Osteocyte (in vitro differentiated cells): ENCODE measurements at regions not wholly inside any gene's neighbourhood (a gene's known extent, or its start where the extent isn't known, plus 50 kb on each side); places are given as distances from the start of the nearest gene placed in this dataset.

ENCODE experiments used
- DNase-seq: peaks from one replicate; pipeline ENCODE4 v3.0.0; 2021; ENCODE audit warnings: mixed read lengths; ENCODE audit not compliant: unreplicated experiment; ENCODE audit errors: extremely low spot score
- H3K27ac Mint-ChIP-seq: one replicate; pipeline ENCODE4 v1.8.0; 2021; ENCODE audit warnings: mild to moderate bottlenecking, mixed read lengths; ENCODE audit not compliant: unreplicated experiment
- H3K27me3 Mint-ChIP-seq: one replicate; pipeline ENCODE4 v1.8.0; 2021; ENCODE audit warnings: mixed read lengths; ENCODE audit not compliant: unreplicated experiment
- H3K36me3 Mint-ChIP-seq: one replicate; pipeline ENCODE4 v1.8.0; 2021; ENCODE audit warnings: mixed read lengths; ENCODE audit not compliant: unreplicated experiment
- H3K4me1 Mint-ChIP-seq: one replicate; pipeline ENCODE4 v1.8.0; 2021; ENCODE audit warnings: mixed read lengths; ENCODE audit not compliant: unreplicated experiment
- H3K4me3 Mint-ChIP-seq: one replicate; pipeline ENCODE4 v1.8.0; 2021; ENCODE audit warnings: mild to moderate bottlenecking, moderate library complexity, mixed read lengths; ENCODE audit not compliant: unreplicated experiment
- H3K9me3 Mint-ChIP-seq: one replicate; pipeline ENCODE4 v1.8.0; 2021; ENCODE audit warnings: mixed read lengths; ENCODE audit not compliant: unreplicated experiment
- CTCF ChIP-seq: fragments of 200-600 bp; sonication (generic); IDR thresholded peaks from 2 replicates; pipeline ENCODE4 v1.5.0; 2021; ENCODE audit warnings: antibody characterized with exemption, mild to moderate bottlenecking, moderate library complexity

GRCh38 chr16:85375282-85375681 is 237.8 kb upstream of the GSE1 start:
- Mint-ChIP-seq H3K36me3 (no peaks in the 10 kb centered on the region), H3K27ac (no peak overlapping the region), H3K4me1 (peaks cover 15% of the 10 kb centered on the region), H3K27me3 (no peaks in the 10 kb centered on the region), H3K9me3 (no peaks in the 10 kb centered on the region), H3K4me3 (no peak overlapping the region)
- TF ChIP-seq CTCF: no peak
- DNase-seq: no peak

GRCh38 chr16:85376292-85377095 is 236.6 kb upstream of the GSE1 start:
- TF ChIP-seq CTCF: no peak
- Mint-ChIP-seq H3K27ac (no peak overlapping the region), H3K9me3 (no peaks in the 10 kb centered on the region), H3K36me3 (no peaks in the 10 kb centered on the region), H3K27me3 (no peaks in the 10 kb centered on the region), H3K4me3 (no peak overlapping the region), H3K4me1 (peaks cover 12% of the 10 kb centered on the region)
- DNase-seq: no peak

- Mint-ChIP-seq H3K27ac (no peak overlapping the region), H3K4me3 (no peak overlapping the region), H3K9me3 (no peaks in the 10 kb centered on the region), H3K36me3 (no peaks in the 10 kb centered on the region), H3K27me3 (no peaks in the 10 kb centered on the region), H3K4me1 (peaks cover 16% of the 10 kb centered on the region)
- no peak for DNase-seq
- no peak for TF ChIP-seq CTCF
These were observed 235.6 kb upstream of the GSE1 start for GRCh38 chr16:85377388-85378144.

GRCh38 chr16:85378145-85379040 is 234.7 kb upstream of the GSE1 start:
- no peaks in the 10 kb centered on the region for H3K36me3 Mint-ChIP-seq
- peaks cover 12% of the 10 kb centered on the region for H3K4me1 Mint-ChIP-seq
- no peak overlapping the region for H3K27ac Mint-ChIP-seq

More at GRCh38 chr16:85378145-85379040, 234.7 kb upstream of the GSE1 start:
- Mint-ChIP-seq H3K4me3 (no peak overlapping the region), H3K27me3 (no peaks in the 10 kb centered on the region), H3K9me3 (no peaks in the 10 kb centered on the region)
- TF ChIP-seq CTCF: no peak
- DNase-seq: no peak
